GM10266 (cell line): ENCODE measurements at regions not wholly inside any gene's neighbourhood (a gene's known extent, or its start where the extent isn't known, plus 50 kb on each side); places are given as distances from the start of the nearest gene placed in this dataset.

ENCODE experiments used
- DNase-seq: peaks from one replicate; pipeline ENCODE4 v3.0.0; 2012; ENCODE audit errors: extremely low spot score
- TF ChIP-seq, protein P1 (sequence below): IDR thresholded peaks from 2 replicates; pipeline ENCODE4 v1.5.1; 2012; ENCODE audit warnings: mild to moderate bottlenecking, low read depth; ENCODE audit not compliant: control insufficient read depth, insufficient read depth; ENCODE audit errors: missing control alignments

DNA sequence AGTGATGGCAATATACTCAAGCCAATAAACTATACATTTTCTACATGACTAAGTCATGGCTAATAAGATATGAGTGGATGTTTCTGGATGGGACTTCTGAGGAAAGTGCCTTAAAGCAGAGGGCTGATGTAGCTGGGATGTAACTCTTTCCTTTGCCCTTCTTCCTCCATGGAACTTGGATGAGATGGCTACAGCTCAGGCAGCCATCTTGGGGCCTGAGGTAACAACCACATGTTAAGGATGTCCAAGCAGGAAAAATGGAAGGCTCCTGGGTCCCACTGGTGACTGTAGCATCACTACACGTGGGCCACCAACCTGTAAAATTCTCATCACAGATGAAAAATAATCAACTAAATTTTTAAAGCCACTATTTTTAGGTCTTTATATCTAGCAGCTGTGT is 54.4 kb upstream of the GRIP1 start:
- DNase-seq = no peak
- TF ChIP-seq, protein P1, sequence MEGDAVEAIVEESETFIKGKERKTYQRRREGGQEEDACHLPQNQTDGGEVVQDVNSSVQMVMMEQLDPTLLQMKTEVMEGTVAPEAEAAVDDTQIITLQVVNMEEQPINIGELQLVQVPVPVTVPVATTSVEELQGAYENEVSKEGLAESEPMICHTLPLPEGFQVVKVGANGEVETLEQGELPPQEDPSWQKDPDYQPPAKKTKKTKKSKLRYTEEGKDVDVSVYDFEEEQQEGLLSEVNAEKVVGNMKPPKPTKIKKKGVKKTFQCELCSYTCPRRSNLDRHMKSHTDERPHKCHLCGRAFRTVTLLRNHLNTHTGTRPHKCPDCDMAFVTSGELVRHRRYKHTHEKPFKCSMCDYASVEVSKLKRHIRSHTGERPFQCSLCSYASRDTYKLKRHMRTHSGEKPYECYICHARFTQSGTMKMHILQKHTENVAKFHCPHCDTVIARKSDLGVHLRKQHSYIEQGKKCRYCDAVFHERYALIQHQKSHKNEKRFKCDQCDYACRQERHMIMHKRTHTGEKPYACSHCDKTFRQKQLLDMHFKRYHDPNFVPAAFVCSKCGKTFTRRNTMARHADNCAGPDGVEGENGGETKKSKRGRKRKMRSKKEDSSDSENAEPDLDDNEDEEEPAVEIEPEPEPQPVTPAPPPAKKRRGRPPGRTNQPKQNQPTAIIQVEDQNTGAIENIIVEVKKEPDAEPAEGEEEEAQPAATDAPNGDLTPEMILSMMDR = no peak

DNA sequence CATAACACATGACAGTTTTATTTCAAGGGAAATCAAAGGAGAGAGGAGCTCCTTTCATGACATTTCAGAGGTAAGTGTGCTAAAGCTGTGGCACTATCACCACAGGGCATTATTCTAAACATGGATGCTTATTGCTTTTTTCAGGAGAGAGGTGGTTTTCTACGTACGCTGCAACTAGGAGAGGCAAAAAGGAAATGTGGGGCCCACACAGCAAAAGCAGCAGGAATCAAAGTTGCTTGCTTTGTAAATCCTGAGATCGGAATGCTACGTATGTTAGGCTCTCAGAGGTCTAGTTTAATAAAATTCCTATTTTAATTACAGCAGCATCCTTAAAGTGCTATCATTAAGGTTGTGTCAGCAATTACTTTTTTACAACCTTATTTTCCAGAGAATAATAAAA is 55.0 kb upstream of the GRIP1 start:
- TF ChIP-seq, protein P1 = no peak
- DNase-seq = no peak

- no peak for DNase-seq
- TF ChIP-seq, protein P1 = no peak
Measured at GRCh38 chr12:66735275-66735674, 56.4 kb upstream of the GRIP1 start.

DNA sequence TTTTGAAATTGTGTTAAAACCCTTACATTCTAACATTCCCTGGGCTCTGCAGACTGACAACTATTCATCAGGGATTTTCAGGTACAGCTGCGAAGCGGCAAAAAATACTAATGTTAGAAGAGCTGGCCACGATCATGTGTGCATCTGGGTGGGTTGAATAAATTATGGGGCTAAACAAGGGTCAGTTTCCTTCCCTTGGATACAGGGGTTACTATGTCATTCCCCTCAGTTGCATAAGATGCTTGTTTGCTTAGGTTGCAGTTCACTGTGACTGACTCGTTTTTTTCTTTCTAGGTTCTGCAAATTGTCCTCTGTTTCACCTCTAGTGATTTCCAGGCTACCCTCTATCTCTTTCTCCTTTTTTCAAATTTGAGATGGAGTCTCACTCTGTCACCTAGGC is 58.1 kb upstream of the GRIP1 start:
- TF ChIP-seq, protein P1 = no peak
- DNase-seq = no peak

- TF ChIP-seq, protein P1 = no peak
- DNase-seq = no peak
Measured at GRCh38 chr12:66739266-66739665, 60.4 kb upstream of the GRIP1 start.

- DNase-seq = no peak
- TF ChIP-seq, protein P1 = no peak
Measured at GRCh38 chr12:66739940-66740651, 61.2 kb upstream of the GRIP1 start.

GRCh38 chr12:66740732-66741131 is 61.9 kb upstream of the GRIP1 start:
- TF ChIP-seq, protein P1 = no peak
- DNase-seq = no peak
